HG02588 (cell line): ENCODE measurements at regions not wholly inside any gene's neighbourhood (a gene's known extent, or its start where the extent isn't known, plus 50 kb on each side); places are given as distances from the start of the nearest gene placed in this dataset.

ENCODE experiments used
- ATAC-seq: cut with Tn5 transposase; IDR thresholded peaks from one replicate; pipeline ENCODE4 v1.9.1; 2021; ENCODE audit warnings: mild to moderate bottlenecking, moderate library complexity; ENCODE audit not compliant: unreplicated experiment

DNA sequence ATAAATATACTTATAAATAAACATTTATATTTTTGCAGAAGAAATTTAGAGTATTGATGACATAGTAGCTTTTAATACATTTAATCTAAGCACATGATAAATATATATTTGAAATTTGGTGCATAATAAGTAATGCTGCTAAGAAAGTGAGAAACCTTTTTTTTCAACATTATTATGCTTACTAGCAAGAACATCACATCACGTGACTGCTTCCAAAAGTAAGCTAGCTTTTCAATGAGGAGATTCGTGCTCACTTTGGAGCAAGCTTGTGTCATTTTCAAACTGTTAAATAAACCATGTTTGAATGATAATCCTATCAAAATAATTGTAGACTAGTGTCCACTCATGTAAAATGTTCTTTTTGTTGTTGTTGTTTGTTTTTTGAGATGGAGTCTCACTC lies 109.0 kb upstream of the SLC4A7 start:
- no peak for ATAC-seq

GRCh38 chr3:27591312-27592210 lies 107.4 kb upstream of the SLC4A7 start:
- no peak for ATAC-seq

GRCh38 chr3:27590437-27591298 lies 106.5 kb upstream of the SLC4A7 start:
- ATAC-seq, result no peak

DNA sequence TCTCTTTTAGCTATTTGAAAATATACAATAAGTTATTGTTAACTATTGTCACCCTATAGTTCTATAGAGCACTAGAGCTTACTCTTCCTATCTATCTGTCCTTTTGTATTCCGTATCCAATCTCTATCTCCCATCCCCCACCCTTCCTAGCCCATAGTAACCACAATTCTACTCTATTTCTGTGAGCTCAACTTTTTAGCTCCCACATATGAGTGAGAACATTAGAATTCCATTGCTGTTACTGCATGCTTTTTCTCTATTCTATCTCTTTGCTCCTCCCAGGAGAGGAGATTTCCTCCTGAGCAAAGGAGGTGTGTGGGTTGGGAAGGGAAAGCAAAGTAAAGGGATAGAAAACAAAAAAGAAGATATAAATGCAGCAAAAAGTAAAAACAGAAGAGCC lies 105.6 kb upstream of the SLC4A7 start:
- no peak for ATAC-seq

- no peak for ATAC-seq
Measured at GRCh38 chr3:27585429-27585828, 101.2 kb upstream of the SLC4A7 start.

DNA sequence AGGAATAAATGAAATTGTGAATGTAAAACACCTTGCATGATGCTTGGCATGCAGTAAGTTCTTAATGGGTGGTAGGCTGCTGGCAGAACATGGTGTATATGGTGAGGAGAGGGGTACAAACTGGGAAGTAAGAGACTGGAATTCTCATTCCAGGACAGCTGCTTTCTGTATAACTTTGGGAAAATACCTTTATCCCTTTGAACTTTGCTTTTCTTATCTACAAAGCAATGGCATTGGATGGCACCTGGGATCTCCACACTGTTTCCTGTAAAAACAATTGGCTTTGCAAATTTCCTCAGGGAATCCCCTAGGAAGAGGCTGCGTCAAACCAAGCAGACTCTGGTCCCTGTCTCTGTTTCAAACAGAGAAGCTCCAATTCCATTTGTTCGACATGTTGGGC lies 100.7 kb upstream of the SLC4A7 start:
- ATAC-seq, result no peak

DNA sequence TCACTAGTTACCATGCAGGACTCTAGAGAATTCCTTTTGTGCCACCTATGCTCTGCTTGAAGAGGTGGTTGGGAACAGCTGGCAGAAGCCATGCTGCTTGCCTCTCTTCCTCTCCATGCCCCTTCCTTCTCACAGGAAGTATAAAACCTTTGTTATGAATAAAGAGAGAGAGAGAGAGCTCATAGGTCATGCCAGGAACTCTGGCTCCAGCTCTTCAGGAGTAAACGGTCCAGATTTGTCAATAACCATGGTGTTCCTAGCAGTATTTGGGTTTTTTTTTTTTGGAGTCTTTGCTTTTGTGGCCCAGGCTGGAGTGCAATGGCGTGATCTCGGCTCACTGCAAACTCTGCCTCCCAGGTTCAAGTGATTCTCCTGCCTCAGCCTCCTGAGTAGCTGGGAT lies 97.7 kb upstream of the SLC4A7 start:
- no peak for ATAC-seq

- no peak for ATAC-seq
Measured at GRCh38 chr3:27578032-27578431, 93.8 kb upstream of the SLC4A7 start.

DNA sequence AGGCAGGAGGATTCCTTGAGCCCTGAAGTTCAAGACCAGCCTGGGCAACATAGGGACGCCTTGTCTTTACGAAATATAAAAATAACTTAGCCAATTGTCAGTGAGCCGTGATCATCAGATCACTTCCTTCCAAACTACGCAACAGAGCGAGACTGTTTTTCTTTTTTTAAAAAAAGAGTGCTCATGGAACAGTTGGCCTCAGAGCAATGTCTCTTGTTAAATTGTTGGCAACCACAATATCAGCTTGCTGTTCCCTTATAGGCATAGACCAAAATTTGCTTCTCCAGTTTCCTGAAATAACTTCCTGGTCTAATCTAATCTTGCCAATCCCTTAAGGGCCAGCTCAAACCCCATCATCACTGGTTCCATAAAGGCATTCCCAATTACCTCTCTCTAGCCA lies 93.3 kb upstream of the SLC4A7 start:
- ATAC-seq, result no peak

DNA sequence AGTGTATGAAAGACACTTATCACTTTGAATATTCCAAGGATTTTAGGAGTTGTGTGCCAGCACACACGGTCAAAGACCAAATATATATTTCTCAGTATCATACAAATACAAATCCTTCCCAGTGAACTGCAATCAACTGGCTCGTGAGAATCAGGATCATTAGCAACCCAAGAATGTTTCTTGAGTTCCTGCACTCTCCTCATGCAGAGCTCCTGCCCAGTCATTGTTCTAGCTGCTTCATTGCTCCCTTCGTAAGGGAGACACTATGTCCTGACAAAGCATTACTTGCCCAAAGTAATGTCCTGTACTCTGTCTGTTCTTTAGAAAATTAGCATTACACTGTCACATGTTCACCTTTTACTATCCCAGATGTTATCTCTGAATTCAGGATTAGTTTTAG lies 92.0 kb upstream of the SLC4A7 start:
- no peak for ATAC-seq

DNA sequence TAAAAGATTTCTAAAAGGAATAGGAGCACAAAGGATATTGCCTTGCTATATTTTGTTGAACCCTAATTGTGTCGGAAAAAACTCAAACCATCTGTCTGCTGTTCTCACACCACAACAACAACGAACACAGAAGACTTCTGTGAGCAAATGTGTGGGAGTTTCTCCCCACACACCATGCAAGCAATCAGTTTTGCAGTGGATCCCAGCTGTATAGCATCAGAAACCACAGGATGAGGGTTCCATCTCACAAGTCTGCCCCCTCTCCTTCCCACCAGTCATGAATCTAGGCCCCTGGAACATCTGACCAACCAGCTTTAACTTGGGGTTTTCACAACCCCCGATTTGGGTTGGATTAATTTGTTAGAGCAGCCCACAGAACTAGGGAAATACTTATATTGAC lies 91.3 kb upstream of the SLC4A7 start:
- ATAC-seq, result no peak

DNA sequence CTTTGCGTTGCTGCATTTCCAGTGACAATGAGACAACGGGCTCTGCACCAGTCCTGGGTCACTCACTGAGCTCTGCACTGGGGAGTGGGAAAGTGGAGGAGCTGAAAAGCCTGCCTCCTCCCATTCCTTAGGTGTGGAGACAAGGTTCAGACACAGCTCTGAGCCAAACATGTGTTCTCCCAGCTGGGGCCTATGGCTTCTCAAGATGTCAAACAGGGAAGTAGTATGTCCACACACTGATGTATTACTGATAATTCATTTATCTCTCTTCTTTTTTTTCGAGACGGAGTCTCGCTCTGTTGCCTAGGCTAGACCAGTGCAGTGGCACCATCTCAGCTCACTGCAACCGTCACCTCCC lies 90.2 kb upstream of the SLC4A7 start:
- ATAC-seq, result no peak

GRCh38 chr3:27573780-27574437 lies 89.7 kb upstream of the SLC4A7 start:
- no peak for ATAC-seq

GRCh38 chr3:27573138-27573537 lies 89.0 kb upstream of the SLC4A7 start:
- ATAC-seq, result no peak

DNA sequence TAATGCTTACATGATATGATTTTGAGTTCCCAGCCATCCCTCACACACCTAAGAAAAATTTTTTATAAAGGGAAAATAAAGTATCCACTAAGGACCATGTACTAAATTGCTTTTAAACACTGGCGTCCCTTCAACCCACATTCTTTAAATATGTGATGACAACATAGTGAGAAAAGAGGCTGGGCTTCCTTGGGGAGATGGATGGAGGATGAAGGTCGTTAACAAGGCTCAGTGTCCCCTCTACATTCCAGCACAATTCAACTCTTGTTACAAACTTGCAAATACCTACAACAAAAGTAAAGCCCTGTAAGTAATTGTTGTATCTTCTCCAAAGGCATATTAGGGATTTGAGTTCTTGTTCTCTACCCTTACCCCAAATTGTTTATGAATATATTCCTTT lies 87.2 kb upstream of the SLC4A7 start:
- no peak for ATAC-seq

DNA sequence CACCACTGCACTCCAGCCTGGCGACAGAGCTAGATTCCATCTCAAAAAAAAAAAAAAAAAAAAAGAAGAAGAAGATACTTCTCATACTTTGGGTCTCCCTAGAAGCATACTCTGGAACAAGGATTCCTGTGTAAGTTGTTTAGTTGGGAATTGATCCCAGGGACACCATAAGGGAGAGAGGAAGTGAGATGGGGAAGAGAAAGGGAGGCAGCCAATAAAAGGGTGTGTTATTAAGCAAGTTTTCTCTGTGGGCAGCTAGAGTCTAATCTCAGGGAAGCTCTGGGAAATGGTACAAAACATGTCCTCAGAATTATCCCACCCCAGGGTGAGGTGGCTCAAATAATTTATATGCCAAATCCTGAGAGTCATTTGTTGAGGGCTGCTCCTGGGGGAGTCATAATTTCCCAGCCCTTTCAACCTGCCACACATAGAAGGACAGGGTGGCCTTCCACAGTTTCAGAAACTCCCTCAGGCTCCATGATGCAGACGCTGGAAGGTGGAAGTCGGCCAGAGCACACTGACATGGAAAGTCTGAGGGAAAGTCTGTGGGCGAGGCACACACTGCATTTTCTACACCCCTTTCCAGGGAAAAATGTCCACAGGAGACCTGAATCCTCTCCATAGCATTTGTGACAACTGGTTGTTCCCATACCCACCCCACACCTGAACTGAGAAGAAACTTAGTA lies 86.4 kb upstream of the SLC4A7 start:
- ATAC-seq, result no peak

DNA sequence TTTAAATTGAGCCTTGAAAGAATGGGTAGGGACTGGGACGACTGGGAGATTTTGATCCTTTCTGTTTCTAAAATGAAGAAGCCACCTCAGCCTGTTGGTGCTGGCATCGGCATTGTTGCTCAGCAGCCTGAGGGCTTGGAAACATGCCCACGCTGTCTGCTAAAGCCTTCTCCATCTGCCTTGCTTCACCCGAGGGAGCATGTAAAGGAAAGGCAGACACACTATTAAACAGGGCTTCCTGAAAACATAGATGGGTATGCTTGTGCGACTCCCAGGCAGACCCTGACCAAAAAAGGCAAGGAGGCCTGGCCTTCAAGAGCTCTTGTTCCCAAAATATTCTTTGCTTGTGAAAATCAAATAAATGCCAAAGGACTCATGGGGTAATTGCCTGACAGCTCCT lies 84.2 kb upstream of the SLC4A7 start:
- no peak for ATAC-seq

DNA sequence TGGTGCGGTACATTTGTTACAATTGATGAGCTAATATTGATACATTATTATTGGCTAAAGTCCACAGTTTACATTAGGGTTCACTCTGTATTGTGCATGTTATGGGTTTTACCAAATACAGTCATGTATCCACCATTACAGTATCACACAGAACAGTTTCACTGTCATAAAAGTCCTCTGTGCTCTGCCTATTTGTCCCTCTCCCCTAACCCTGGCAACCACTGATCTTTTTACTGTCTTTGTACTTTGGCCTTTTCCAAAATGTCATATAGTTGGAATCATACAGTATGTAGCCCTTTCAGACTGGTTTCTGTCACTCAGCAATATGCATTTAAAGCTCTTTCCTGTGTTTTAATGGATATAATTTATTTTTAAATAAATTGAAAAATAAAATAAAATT lies 83.1 kb upstream of the SLC4A7 start:
- no peak for ATAC-seq

DNA sequence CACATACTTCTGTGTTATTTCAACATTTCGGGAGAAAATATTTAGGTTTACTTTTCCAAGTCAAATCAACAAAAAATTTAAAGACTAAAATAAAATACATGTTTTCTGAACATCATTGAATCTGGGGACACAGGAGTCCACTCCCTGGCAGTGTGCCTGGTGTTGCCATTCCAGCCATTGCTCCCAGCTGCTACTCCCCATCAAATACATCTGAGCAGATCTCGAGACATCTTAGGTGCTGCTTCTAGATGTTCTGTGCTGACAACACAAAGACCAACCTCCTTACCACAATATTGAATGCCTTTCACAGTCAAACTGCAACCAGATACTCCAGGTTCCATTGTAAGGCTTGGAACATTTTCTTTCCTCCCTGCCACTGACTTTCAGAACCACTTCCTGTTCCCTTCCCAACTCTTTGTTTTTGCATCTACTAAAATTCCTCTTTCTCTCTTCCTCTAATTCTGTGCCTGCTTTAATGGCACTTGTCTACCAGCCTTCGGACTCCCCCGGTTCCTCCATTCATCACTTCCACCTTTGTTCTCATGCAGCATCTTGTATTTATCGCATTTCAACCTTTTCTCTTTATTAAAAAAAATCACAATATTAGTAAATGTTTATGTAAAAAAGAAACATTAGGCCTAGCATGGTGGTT lies 81.1 kb upstream of the SLC4A7 start:
- ATAC-seq, result no peak

GRCh38 chr3:27561576-27561975 lies 77.4 kb upstream of the SLC4A7 start:
- no peak for ATAC-seq
